ENCODE measurements at regions not wholly inside any gene's neighbourhood (a gene's known extent, or its start where the extent isn't known, plus 50 kb on each side); places are given as distances from the start of the nearest gene placed in this dataset.

DNA sequence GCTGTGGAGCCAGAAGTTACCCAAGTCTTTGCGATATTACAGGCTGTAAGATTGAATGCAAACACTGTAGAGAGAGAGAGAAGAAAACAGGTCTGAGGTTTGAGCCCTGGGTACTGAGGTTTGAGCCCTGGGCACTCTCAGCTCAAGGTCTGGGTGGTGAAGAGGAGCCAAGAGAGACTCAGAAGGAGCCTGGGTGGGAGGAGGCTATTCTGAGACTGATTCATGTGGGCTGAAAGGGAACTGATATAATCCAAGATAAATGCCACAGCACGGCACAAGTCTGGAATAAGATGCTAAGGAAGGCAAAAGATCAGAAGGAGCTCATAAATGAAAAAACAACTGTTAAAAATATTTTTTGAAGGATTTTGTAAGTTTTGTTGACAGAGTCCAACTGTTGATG is 407.6 kb upstream of the HS6ST1 start:
- no peak for DNase-seq (ENCODE audit: low read depth)

DNA sequence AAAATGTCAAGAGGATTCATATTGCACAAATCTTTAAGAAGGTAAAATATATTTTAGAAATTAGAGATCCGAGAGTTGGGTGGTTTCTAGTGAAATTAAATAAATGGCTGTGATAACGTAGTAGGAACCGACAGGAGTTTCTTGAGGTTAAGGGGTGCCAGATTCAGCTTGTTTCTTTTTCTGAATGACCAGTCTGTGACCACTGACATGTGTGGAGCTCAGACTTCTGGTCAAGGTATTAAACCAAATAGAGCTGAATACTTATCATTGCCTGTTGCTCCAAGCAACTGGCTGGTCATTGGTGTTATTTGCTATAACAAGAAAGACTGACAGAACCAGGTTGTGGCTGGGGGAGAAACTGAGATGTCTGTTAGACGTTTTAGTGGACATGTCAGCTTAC is 408.2 kb upstream of the HS6ST1 start:
- no peak for DNase-seq (ENCODE audit: low read depth)

- no peak for DNase-seq (ENCODE audit: low read depth)
Observed at GRCh38 chr2:128727404-128727803, 408.7 kb upstream of the HS6ST1 start.

- DNase-seq (ENCODE audit: low read depth): no peak
Observed at GRCh38 chr2:128727914-128728313, 409.2 kb upstream of the HS6ST1 start.

DNA sequence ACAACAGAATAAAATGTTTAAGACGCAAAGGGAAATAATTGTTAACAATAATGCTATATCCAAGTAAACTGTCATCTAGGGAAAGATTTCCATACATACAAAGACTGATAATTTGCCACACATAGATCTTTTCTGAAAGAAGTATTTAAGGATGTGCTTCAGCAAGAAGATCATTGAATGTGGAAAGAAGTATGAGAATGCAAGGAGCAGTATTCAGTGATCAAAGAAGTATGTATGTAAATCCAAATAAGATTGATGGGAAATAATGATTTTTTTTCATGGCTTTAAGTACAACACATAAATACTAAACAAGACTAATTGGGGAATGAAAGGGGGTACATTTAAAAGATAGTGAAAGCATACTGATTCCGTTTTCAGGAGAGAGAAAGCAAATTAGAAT is 410.4 kb upstream of the HS6ST1 start:
- no peak for DNase-seq (ENCODE audit: low read depth)

DNA sequence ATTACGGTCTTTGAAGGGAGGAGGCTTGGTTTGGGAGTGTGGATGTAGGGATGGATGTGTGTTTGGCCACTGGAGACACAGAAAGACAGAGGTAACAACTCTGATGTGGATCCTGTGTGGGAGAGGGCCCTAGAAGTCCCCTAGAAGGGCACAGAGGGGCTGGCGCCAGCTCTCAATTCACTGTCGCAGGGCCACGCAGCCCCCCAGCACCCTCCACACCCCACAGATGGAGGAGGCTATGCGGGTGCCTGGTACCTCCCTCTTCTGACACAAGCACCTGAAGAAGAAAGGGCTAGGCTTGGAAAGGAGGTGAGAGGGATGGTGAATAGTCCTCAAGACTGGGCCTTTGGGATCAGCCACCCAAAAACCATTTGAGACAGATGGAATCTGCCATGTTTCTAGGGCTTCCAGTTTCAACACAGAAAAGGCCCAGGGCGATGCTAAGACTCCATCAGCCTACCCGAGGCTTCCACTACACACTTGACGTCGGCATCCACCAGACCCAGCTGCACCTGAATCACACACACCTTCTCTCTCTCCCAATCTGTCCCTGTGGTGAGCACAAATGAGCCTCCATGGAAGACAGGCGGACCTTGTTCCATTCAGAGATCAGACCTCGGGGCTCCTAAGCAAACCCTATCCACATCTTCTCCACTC is 413.5 kb upstream of the HS6ST1 start:
- DNase-seq (ENCODE audit: low read depth): no peak

DNA sequence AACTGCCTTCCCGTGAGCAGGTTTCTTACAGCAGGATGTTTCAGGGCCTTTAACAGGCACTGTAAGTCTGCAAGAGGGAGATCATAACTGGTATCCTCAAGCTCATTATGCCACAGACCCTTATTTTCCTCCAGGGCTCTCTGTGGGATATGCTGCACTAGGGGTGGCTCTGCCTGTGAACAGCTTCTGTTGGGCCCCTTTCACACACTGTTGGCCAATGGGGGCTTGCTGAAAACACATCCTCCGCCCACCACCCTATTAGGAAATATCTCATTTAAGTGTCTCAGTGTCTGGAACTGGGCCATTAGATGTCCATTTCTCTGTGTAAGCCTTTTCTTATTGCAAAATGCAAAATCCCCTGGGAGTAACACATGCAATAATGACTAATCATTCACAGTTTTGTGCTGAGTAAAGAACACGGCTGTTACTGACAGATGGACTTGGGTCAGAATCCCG is 414.3 kb upstream of the HS6ST1 start:
- no peak for DNase-seq (ENCODE audit: low read depth)

DNA sequence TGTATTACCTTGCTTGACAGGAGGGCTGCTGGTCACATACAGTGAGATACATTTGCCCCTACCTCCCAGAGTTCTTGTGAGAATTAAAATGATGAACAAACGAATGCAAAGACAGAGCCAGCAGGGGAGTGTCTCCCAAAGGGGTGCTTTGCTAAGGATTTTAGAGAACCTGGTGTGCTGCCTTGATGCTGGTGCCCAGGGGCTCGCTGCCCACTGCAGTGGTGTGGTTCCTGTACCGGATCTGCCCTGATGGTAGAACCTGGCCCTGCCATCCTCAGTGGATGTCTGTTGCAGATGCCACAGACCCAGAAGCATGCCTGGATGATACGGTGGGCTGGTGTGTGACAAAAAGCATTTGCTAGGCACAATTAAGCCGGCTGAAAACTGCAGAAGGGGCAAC is 414.8 kb upstream of the HS6ST1 start:
- DNase-seq (ENCODE audit: low read depth): no peak

DNA sequence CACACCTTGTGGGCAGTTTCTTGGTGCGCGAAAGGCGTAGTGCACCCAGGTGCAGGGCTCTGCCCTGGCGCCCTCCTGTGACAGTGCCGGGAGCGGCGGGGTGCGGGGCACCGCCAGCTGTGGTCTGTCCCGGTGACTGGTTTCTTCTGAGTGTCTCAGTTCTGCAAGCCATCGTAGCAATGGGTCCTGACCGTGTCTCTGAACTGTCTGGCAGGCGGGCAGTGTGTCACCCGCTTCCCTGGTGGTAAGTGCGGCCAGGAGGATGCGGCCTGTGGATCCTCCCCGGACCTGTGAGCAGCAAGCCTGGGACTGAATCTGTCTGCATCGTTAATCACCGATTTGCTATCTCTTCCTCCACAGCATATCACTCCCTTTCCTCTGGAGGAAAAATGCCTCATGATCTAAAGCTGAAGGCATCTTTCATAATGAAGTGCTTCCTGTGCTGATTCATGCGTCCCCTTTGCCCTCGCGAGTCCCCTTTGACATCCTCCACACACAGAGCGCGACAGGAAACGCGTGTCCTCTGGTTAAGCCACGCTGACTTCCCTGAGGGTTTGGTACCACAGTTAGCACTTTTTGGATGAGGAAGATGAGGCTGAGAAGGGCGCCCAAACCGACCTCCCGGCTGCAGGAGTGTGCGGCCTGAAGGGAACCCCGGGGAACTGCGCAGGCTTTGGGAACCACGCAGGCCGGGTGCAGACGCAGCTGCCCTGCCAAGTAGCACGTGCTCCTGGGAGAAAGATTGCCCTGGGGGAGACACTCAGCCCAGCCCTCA is 416.0 kb upstream of the HS6ST1 start:
- DNase-seq (ENCODE audit: low read depth): no peak

DNA sequence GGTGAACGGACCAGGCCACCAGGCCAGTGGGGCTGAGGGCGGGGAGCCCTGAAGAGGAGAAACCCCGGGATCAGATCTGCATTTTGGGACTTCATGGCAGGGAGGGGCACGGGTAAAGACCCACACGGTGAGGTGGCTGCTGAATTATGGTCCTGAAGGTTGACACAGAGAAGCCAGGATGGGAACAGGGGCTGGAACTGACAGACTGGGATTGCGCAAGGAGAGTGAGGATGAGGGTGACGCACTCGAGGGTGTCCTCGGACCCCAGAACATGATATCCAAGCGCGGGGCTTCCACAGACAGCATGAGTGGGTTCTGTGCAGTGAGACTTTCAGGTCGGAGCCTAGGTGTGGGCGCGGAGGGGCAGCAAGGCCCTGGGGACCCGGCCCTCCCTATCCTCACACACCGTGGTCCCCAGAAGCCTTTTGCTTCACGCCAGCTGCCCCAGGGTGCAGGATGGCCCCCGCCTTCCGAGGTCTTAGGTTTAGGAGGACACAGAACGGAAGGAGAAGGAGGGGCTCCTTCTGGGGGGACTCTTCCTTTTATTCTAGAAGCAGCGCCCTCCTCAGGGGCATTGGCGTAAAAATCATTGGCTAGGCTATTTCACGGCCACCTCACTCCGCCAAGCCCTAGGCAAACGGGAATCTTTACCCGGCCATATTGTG is 416.8 kb upstream of the HS6ST1 start:
- no peak for DNase-seq (ENCODE audit: low read depth)

GRCh38 chr2:128736046-128736688 is 417.5 kb upstream of the HS6ST1 start:
- DNase-seq (ENCODE audit: low read depth): no peak

DNA sequence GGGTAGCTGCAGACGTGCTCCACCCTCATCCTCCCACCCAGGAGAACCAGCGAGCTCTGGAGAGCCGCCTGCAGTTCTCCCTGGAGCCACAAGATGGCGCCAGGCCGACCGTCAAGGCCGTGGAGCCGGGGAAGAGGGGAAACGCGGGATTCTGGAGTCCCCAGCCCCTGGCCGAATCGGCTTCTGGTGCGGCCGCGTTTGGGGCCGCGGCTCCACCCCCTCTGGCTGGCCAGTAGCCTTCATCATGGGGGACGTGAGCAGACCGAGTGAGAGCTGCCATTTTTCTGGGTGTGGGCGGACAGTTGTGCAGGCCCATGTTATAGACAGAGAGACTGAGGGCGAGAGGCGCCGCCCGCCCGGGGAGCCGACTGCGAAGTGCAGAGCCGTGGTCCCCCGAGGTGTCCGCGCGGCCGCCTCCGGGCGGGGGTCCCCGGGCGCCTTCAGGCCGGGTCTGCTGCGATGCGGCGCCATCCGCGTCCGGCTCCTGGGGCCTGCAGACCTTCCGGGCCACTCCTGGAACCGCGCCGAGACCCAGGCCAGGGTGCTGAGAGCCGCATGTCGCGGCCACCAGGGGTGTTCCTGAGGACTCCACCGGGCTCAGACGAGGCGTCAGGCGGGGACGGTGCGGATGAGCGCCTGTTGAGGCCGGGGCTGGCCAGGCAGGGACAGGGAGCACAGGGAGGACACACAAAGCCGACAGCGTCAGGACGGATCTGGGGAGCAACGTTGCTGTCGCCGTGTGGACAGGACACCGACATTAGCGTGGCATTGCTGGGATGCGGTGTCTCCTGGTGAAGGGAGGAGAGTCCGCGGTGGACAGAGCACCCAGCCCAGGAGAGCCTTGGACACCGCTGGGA is 418.2 kb upstream of the HS6ST1 start:
- DNase-seq (ENCODE audit: low read depth): peak; percentile 54

GRCh38 chr2:128737546-128737826 is 418.8 kb upstream of the HS6ST1 start:
- no peak for DNase-seq (ENCODE audit: low read depth)

DNA sequence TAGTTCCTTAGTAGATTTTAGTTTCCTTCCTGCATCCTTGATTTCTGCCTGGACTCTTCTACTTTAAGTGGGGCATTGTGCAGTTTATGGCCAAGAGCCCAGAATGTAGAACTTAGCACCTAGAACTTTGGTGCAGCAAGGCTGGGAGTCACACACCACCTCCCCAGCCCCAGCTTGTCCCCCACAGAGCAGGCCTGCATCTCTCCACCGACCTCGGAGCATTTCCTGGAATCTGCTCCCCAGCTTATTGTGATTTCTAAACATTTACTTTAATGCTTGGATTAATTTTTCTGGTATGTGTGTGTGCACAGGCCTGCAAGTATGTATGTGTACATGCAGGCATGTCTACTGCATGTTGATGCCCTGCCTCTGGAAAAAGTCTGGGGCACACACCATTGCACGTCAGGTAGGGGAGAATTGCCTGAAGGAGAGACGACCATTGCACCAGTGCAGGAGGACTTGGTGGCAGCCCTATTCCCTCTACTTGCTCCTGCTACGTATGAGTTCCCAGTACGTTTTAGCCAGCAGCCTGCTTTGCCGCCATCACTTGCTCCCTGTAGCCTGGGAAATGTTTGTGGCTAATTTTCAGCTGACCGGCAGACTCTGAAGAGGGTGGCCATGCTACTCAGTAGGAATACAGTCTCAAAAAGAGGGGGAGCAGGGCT is 419.9 kb upstream of the HS6ST1 start:
- DNase-seq (ENCODE audit: low read depth): no peak

DNA sequence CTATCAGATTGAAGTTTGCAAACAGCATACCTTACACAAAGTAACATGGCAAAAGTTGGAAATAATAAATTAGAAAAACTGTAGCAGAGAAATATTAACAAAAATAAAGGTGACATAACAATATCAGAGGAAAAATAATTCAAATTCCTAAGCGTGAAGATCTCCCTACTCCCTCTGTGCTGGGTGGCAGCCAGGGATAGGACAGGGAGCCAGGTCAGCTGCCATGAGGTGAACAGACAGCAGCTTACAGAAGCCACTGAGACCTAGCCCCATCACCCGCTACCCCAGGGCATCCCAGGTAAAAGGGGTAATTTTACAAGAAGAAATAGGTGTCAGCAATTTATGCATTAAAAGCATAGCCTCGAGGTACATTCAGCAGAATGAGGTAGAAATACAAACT is 423.8 kb upstream of the HS6ST1 start:
- DNase-seq (ENCODE audit: low read depth): no peak

DNA sequence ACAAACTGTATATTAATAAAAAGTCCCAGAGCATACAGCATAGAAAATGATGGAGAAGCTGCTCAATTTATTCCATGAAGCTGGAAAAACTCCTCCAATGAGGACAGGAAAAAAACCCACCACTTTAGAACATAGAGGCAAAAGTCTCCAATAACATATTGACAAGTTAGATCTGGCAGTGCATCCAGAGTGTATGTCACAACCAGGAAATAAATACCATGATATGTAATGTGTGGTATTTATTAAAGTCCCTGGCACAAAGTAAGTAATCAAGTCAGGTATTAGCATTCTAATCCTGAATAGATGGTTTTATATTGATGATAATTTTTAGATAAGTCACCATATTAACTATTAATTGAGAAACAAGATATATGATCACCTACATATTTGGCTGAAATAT is 427.3 kb upstream of the HS6ST1 start:
- DNase-seq (ENCODE audit: low read depth): no peak

DNA sequence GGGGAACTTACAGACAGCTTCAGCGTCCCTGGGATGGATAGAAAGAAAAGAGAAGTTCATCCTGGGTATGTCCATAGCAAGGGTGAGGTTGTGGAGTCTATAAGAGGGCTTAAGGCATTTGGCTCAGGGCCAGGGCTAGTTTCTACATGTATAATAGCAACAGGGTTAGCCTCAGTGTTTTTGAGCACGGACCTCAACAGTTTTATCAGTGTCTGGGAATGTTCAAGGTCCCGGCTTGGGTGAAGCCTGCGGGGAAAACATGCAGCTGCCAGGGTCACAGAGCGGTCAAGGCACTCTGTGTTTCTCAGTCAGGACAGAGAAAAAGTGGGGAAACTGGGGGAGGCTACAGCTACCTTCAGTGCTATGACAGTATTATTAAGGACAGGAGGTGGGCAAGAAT is 427.7 kb upstream of the HS6ST1 start:
- no peak for DNase-seq (ENCODE audit: low read depth)

DNA sequence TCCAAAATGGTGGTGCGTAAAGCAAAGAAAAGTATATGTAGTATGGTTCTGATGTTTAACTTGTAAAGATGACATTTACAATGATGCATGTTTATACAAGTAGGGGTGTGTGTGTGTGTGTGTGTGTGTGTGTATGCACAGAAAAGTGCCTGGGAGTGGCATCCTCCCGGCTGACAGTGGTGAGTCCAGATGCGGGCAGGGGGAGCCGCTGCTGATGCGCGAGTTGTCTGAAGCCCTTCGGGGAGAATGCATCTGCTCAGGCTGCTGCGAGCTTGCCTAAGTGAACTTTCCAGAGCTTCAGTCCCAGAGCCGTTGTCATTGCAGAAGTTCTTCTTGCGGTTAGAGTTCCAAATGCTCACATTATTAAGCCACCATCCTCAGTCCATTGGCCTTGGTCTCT is 429.7 kb upstream of the HS6ST1 start:
- DNase-seq (ENCODE audit: low read depth): no peak

- DNase-seq (ENCODE audit: low read depth): no peak
Observed at GRCh38 chr2:128748835-128749605, 430.4 kb upstream of the HS6ST1 start.

Data from forelimb muscle (tissue), 1 donor.